ENCODE measurements at regions not wholly inside any gene's neighbourhood (a gene's known extent, or its start where the extent isn't known, plus 50 kb on each side); places are given as distances from the start of the nearest gene placed in this dataset.

- H3K36me3 ChIP-seq, result no peaks in the 10 kb centered on the region
- no peak for TF ChIP-seq EP300 (IDR thresholded peaks at IDR 0.05; ENCODE audit: low read depth)
- H3K27ac ChIP-seq, result peak overlapping the region in 3 of 4 donors; percentile 28 to 56 (median 47)
- intact Hi-C loops (cut with DNase I; ENCODE audit: low total_unique reads), result no loop called here
- H3K9me3 ChIP-seq, result no peaks in the 10 kb centered on the region
- WGBS, 2 donors (ENCODE audit: low coverage in 1 of 2), result 82 to 100% methylated on average over 1 of the region's 1 CpG
- no peaks in the 10 kb centered on the region for H3K27me3 ChIP-seq
- no peak overlapping the region for H3K4me3 ChIP-seq
- in situ Hi-C loops (cut with MboI; ENCODE audit: low pct_ligation_motif_present in 1 of 4, low pct_unique_long_range_greater_than_20kb in 1 of 4, low sequenced_read_pairs in 3 of 4), result no loop called here
- H3K4me1 ChIP-seq, result peaks cover 0 to 31% (median 11%) of the 10 kb centered on the region in 4 donors
- no peak for DNase-seq
Observed at GRCh38 chr4:147335183-147335582, 145.7 kb upstream of the EDNRA start.

DNA sequence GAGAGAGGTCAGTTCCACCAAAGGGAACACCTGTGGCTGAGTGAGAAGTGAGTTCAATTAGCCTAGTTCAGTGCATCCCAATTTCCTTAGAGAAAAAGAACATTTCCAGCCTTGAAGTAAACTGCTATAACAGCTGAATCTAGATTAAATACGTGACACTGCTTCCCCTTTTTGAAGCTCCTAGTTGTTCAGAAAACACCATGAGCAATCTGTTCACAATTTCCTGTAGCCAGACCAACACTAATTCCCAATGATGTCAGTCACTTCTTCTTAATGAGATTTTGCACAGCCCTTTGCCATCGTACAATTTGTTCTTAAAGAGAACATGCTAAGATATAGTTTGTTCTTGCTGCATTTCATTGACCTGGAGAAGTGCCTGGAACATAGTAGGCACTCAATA, 144.6 kb upstream of the EDNRA start:
- intact Hi-C loops (cut with DNase I; ENCODE audit: low total_unique reads), result no loop called here
- H3K4me1 ChIP-seq, result peaks cover 0 to 37% (median 11%) of the 10 kb centered on the region in 4 donors
- H3K9me3 ChIP-seq, result no peaks in the 10 kb centered on the region
- H3K27ac ChIP-seq, result no peak overlapping the region
- no peak overlapping the region for H3K4me3 ChIP-seq
- no peaks in the 10 kb centered on the region for H3K27me3 ChIP-seq
- no peak for TF ChIP-seq POLR2A (IDR thresholded peaks at IDR 0.05)
- TF ChIP-seq POLR2AphosphoS5 (IDR thresholded peaks at IDR 0.05), result no peak
- TF ChIP-seq EP300 (IDR thresholded peaks at IDR 0.05; ENCODE audit: low read depth), result no peak
- TF ChIP-seq, protein P1, sequence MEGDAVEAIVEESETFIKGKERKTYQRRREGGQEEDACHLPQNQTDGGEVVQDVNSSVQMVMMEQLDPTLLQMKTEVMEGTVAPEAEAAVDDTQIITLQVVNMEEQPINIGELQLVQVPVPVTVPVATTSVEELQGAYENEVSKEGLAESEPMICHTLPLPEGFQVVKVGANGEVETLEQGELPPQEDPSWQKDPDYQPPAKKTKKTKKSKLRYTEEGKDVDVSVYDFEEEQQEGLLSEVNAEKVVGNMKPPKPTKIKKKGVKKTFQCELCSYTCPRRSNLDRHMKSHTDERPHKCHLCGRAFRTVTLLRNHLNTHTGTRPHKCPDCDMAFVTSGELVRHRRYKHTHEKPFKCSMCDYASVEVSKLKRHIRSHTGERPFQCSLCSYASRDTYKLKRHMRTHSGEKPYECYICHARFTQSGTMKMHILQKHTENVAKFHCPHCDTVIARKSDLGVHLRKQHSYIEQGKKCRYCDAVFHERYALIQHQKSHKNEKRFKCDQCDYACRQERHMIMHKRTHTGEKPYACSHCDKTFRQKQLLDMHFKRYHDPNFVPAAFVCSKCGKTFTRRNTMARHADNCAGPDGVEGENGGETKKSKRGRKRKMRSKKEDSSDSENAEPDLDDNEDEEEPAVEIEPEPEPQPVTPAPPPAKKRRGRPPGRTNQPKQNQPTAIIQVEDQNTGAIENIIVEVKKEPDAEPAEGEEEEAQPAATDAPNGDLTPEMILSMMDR (IDR thresholded peaks at IDR 0.05), result no peak
- H3K36me3 ChIP-seq, result no peaks in the 10 kb centered on the region
- in situ Hi-C loops (cut with MboI; ENCODE audit: low pct_ligation_motif_present in 1 of 4, low pct_unique_long_range_greater_than_20kb in 1 of 4, low sequenced_read_pairs in 3 of 4), result no loop called here
- WGBS, 2 donors (ENCODE audit: low coverage in 1 of 2), result 61 to 70% methylated on average over 2 of the region's 2 CpGs
- DNase-seq, result no peak

GRCh38 chr4:147339100-147339499, 141.8 kb upstream of the EDNRA start:
- no peaks in the 10 kb centered on the region for H3K36me3 ChIP-seq
- intact Hi-C loops (cut with DNase I; ENCODE audit: low total_unique reads), result no loop called here
- no peak overlapping the region for H3K4me3 ChIP-seq
- H3K9me3 ChIP-seq, result no peaks in the 10 kb centered on the region
- WGBS, 2 donors (ENCODE audit: low coverage in 1 of 2), result 68 to 100% methylated on average over 1 to 4 of the region's 4 CpGs
- peaks cover 0 to 28% (median 7%) of the 10 kb centered on the region in 4 donors for H3K4me1 ChIP-seq
- no peak overlapping the region for H3K27ac ChIP-seq
- TF ChIP-seq EP300 (IDR thresholded peaks at IDR 0.05; ENCODE audit: low read depth), result no peak
- TF ChIP-seq, protein P1 (IDR thresholded peaks at IDR 0.05), result no peak
- peak; percentile 23 for DNase-seq
- H3K27me3 ChIP-seq, result no peaks in the 10 kb centered on the region
- in situ Hi-C loops (cut with MboI; ENCODE audit: low pct_ligation_motif_present in 1 of 4, low pct_unique_long_range_greater_than_20kb in 1 of 4, low sequenced_read_pairs in 3 of 4), result no loop called here

DNA sequence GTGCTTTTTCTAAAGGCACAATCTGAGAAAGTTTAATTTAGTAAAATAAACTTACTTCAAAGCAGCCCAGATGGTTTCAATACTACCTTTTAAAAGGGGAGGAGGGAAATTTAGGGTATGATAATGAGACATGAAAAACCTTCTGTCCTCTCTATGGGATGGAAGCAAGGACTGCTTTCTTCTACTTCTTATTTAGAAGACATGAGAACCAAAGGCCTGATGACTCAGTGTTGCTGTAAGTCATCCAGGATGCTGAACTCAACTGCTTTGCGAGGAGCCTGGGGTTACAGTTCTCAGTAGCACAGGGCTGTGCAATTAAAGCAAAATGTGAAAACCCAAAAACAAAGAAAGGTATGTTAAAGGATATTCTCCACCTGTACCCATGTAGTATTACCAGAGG, 140.8 kb upstream of the EDNRA start:
- TF ChIP-seq EP300 (IDR thresholded peaks at IDR 0.05; ENCODE audit: low read depth), result no peak
- TF ChIP-seq POLR2A (IDR thresholded peaks at IDR 0.05), result no peak
- TF ChIP-seq, protein P1 (IDR thresholded peaks at IDR 0.05), result no peak
- no peak for TF ChIP-seq POLR2AphosphoS5 (IDR thresholded peaks at IDR 0.05)
- no peak for DNase-seq
- H3K27ac ChIP-seq, result no peak overlapping the region
- no peaks in the 10 kb centered on the region for H3K27me3 ChIP-seq
- no peaks in the 10 kb centered on the region for H3K36me3 ChIP-seq
- peaks cover 0 to 18% (median 1%) of the 10 kb centered on the region in 4 donors for H3K4me1 ChIP-seq
- intact Hi-C loops (cut with DNase I; ENCODE audit: low total_unique reads) (no loop called here), in situ Hi-C loops (cut with MboI; ENCODE audit: low pct_ligation_motif_present in 1 of 4, low pct_unique_long_range_greater_than_20kb in 1 of 4, low sequenced_read_pairs in 3 of 4) (no loop called here)
- 38 to 63% methylated on average over 1 of the region's 1 CpG for WGBS, 2 donors (ENCODE audit: low coverage in 1 of 2)
- H3K4me3 ChIP-seq, result no peak overlapping the region
- H3K9me3 ChIP-seq, result no peaks in the 10 kb centered on the region

- no peak for TF ChIP-seq POLR2AphosphoS5 (IDR thresholded peaks at IDR 0.05)
- TF ChIP-seq, protein P1 (IDR thresholded peaks at IDR 0.05), result no peak
- TF ChIP-seq POLR2A (IDR thresholded peaks at IDR 0.05), result no peak
- no peak for TF ChIP-seq EP300 (IDR thresholded peaks at IDR 0.05; ENCODE audit: low read depth)
- H3K36me3 ChIP-seq, result no peaks in the 10 kb centered on the region
- intact Hi-C loops (cut with DNase I; ENCODE audit: low total_unique reads), result no loop called here
Observed at GRCh38 chr4:147340591-147341120, 140.2 kb upstream of the EDNRA start.

More at GRCh38 chr4:147340591-147341120, 140.2 kb upstream of the EDNRA start:
- no peaks in the 10 kb centered on the region for H3K9me3 ChIP-seq
- WGBS, 2 donors (ENCODE audit: low coverage in 1 of 2), result 30 to 34% methylated on average over 3 of the region's 3 CpGs
- no peaks in the 10 kb centered on the region for H3K27me3 ChIP-seq
- H3K4me3 ChIP-seq, result no peak overlapping the region
- in situ Hi-C loops (cut with MboI; ENCODE audit: low pct_ligation_motif_present in 1 of 4, low pct_unique_long_range_greater_than_20kb in 1 of 4, low sequenced_read_pairs in 3 of 4), result no loop called here
- H3K27ac ChIP-seq, result no peak overlapping the region
- H3K4me1 ChIP-seq, result peaks cover 0 to 16% (median 0%) of the 10 kb centered on the region in 4 donors
- DNase-seq, result no peak
